GM21825 (cell line): ENCODE measurements at regions not wholly inside any gene's neighbourhood (a gene's known extent, or its start where the extent isn't known, plus 50 kb on each side); places are given as distances from the start of the nearest gene placed in this dataset.

Experiments
- ATAC-seq: cut with Tn5 transposase; IDR thresholded peaks from one replicate; pipeline ENCODE4 v1.9.1; 2021; ENCODE audit warnings: mild to moderate bottlenecking, moderate library complexity; ENCODE audit not compliant: unreplicated experiment

DNA sequence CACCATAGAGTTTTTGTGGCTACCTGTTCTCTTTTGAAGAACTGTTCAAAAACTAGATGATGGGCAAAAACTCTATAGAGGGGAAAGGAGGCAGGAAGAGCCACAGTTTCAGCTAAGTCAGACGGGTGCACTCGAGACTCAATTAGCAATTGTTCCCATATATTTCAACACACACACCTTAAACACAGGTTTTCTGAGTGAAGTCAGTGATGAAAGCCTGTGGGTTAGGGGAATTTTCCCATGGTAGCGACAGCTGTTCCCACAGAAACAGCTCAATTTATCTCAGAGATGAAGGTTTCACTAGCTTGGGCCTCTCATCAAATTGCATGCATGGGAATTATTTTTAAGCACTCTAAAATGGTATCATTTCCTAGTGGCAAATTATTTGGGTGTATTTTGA lies 143.4 kb downstream of the ZIC5 start:
- no peak for ATAC-seq

DNA sequence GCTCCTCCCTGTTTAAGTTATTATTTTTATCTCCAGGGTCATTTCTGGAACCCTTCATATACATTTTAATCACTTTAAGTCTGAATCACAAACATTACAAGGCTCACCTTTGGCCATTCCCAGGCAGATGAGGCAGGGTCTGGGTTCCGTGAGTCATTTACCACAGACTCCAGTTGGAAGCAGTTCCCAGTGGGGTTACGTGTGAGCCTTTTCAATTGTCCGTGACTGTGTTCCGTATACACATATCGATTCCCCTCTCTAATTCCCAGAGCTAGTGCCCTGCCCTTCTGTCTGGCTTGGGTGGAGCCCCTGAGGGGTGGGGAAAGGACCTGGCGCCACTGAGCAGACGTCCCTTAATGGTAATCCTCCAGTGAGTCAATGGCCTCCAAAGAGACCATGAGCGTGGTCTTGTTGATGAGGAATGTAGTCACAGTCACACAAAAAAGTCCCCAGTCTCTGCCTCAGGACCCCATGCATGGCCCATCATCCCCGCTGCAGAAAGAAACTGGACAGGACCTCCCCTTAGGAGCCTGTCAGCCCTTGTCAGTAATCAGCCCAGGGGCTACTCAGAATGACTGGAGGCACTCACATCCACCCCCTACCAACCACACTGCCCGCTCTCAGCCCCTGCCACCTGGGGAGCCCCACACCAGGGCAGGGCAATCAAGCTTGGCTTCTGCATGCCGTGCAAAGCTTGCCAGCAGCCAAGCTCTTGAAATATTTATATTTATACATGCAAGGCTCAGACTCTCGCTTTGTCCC lies 144.4 kb downstream of the ZIC5 start:
- ATAC-seq, result no peak

DNA sequence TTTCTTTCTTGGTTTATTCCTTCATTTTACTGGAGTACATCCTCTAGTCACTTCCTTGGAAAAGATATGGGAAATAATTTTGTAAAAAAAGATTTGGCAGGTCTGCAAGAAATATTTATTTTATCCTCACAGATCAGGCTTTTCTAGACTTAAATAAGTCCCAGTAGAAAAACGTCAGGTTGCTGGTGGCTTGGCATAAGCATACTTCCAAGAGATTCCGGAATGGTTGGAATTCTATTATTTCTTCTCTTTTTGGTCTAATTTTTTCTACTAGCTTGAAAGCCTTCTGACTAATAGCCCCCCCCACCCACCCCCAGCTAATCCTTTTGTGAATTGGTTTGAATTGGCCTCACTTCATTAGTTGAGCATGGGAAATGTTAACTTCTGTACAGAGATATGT lies 147.6 kb downstream of the ZIC5 start:
- no peak for ATAC-seq

DNA sequence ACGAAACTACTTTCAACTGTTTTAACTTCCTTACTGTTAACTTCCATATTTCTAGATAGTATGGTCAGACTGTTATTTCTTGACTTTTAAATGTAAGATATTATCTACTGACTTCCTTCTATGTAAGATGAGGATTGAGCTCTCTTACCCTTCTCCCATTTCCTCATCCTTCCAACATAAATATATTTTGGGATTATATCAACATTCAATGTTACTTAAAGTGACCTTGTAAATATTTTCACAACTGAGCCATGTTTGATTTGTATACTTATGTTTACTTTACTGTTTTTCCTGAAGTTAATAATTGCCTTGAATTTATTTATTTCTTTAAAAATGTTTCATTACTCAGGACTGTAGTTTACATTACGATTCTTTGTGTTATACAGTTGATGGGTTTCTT lies 148.7 kb downstream of the ZIC5 start:
- ATAC-seq, result no peak

DNA sequence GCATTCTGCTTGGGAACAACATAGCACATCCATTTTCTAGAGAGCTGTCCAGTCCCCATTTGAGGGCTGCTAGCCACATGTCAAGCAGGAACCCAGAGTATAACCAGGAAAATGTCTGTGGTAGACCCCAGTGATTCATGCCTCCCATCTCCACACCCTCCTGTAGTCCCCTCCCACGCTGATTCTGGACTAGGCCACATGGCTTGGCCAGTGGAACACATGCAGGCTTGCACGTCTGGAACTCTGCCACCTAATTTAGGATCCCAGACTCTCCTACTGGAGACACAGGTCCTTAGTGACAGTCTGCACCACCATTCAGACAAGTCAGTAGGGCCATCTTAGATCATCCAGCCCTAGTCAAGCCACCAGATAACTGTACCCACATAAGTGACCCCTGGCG lies 149.8 kb downstream of the ZIC5 start:
- ATAC-seq, result no peak

DNA sequence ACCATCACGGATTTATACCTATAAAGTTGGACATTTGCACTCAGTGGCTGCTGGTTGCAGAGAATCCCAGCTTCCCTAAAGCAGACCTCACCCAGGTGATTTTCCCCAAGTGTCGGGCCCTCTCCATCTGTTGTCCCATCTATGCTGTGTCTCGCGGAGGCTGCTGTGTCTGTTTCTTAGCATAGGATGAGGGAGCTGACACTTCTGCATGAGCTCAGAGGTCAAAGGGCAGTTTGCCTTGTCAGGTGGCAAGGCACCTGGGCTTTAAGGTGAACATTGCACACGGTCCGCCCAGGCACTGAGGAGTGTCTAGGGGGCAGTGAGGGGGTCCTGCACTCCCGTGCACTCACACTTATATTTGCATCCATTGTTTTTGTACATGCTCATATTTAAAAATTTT lies 151.6 kb downstream of the ZIC5 start:
- no peak for ATAC-seq

DNA sequence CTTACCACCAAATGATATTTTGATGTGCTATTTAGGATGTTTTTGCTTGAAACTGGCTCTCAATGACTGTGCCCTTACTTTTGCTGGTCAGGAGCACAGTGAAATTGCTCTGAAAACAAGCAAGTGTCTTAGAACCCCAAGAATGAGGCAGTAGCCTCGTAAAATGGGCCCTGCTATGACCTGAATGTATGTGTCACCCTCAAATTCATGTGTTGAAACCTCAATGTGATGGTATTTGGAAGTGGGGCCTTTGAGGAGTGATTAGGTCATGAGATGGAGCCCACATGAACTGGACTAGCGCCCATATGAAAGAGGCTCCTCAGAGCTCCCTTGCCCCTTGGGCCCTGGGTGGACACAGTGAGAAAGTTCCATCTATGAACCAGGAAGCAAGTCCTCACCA lies 155.2 kb downstream of the ZIC5 start:
- no peak for ATAC-seq

DNA sequence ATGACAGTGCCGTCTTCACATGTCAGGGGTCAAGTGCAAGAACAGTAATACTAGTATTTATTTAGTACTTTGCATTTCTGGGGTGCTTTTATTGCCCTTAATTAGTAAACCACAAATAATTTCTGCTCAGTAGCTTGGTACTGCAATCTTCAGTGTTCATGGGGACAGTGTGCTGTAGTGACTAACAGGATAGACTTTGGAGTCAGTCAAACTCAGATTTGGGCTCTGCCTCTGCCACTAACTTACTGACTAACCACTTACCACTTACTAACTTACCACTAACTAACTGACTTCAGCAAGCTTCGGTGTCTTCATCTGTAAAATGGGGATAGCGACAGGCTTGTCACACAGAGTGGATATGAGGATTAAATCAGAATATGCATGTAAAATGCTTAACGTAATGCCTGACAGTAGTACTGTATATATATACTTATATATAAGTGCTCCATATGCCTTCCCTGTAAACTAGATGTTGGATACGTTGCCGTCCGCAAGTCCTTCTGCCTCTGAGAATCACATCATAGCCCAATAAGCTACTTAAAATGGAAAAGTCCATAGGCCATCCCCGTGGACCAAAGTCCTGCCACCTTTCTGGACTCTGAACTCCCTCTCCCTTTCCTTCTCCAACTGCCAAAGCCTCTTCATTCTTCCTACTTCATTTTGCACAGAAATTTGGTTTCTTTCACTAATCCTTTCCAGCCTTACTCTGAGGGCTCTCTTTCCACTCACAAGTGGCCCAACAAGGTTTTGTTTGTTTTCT lies 158.1 kb downstream of the ZIC5 start:
- ATAC-seq, result no peak

DNA sequence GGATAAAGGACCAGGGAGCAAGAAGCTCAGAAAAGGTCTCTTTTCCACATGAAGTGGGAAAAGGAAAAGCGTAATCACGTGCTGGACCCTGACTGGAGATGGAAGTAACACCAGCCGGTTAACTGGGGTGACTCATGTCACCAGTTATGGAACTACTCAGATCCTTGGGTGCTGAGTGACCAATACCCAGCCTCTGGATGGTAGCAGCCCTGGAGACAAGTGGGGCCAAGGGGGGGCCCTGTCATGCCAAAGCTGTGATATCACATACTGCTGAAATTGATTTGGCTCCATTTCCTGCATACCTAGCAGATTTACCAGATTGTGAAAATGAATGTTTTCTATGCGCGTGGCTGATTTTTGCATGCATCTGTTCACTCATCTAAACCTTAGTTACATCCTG lies 158.9 kb downstream of the ZIC5 start:
- no peak for ATAC-seq

DNA sequence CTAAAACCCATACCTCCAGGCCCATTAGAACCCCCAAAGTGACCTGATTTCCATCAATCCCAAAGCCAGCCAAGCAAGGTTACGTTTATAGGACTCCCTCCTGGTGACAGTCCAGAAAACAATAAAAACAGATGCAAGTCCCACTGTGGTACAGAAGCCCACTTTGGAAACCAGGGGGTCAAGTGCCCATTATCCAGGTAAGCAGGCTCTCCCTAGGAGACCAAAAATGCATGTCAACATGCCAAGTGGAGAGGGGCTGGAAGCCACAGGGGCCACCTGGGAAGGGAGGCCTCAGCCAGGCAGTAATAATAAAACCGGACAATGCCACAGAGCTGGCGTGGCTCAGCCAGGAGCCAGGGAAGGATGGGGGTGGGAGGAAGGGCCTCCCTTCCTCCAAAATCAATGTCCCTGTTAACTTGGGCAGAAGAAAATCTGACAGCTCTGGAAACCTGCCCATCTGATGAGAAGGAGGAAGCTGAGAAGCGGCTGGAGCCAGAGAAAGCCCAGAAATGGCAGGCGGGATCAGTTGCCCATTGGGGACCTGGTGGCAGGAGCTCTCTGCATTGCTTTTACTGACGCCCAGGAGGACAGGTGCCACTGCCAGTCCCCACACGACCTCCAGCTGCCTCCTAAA lies 160.4 kb downstream of the ZIC5 start:
- no peak for ATAC-seq

DNA sequence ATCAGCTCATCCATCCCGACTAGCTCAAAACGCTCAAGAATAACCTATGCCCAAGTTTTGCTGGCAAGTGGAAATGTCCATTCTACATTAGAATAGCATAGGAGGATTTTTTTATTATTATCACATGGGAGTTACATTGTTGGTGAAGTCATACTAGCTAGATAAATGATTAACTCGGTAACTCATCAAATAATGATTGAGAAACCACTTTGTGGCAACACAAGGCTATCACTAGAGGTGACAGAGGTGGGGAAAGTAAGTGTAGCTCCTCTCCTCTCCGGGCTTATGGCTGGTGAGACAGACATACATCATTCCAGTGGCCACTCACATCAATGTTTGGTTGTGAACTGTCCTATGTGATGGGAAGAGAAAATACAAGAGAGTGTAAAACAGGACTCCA lies 161.6 kb downstream of the ZIC5 start:
- no peak for ATAC-seq

DNA sequence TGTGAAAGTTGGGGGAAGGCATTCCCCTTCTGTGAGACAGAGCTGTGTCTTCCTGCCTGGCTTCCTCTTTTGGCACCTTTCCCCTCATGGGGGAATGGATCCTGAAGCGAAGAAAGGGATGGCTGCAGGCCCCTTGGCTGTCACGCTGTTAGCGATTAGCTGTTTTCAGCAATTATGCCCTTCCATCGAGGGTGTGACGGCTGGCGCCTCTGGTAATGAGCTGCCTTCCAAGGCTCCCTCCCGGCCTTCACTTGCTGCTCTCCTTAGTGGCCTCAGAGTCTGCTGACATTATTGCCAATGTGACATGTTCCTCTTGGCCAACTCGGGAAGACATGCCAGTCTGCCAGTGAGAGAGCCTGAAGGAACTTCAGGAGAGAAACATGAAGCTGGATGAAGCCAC lies 162.1 kb downstream of the ZIC5 start:
- no peak for ATAC-seq

DNA sequence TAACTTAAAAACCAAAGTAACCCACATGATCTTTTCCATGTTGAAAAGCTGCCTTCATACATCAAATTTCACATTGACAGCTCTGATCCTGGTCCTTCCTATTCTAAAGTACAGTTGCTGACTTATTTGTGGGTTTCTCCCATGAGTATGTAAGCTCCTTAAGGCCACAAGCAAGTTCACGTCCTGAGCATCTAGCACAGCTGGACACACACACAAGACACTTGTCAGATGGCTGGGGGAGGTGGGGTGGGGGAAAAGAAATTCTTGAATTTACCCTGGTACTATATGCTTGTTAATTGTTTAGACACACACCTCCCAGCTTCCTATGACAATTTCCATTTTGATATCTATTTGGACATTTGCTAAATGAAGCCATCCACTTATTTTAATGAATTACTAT lies 162.8 kb downstream of the ZIC5 start:
- no peak for ATAC-seq

DNA sequence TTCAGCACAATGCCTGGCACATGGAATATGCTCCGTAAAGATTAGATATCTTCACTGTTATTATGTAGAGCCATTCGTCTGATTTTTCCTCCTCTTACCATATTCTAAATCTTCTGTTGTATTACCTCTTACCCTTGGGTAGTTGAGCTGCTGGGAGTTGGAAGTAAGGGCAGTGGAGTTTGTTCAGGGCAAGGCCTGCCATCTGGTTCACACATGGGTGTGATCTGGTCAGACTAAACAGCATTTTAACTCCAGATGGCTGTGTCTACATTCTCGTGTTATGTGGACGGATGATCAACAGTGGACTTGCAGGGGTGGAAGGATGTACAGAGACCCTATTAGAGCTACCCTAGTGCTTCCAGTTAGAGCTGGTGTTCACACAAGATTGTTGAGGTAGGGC lies 164.9 kb downstream of the ZIC5 start:
- ATAC-seq, result no peak

DNA sequence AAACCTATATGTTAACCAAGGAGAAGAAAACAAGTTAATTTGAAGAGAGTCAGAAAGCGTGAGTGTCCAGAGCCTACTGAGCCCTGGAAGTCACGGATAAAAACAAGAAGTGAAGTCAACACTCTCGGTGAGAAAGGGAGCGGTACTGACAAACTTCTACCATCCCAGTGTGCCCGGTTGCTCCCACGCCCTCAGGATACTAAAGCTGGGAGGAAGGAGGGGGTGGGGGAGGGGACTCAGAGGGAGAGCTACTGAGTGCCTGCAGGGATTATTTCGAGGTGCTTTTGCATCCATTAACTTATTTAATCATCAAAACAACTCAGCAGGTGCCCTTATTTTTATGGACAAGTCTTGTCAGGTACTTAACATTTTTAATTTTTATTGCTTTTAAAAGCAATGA lies 166.2 kb downstream of the ZIC5 start:
- ATAC-seq, result no peak

DNA sequence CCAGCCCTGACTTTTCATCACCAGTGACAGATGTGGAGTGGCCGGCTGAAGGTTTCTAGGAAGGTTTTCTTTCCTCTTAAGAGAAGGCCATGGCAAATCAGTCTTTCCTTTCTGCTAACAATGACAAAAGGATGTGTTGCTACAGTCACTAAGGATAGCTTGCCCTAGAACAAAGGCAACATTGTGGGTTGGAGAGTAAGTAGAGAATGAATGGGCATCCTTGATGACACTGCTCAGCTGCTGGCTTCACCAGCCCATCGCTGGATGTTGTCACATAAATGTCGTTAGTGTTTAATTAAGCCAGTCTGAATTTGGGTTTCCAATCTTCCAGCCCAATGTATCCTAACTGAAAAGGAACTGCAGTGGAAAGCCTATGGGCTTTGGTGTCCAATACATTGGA lies 168.4 kb downstream of the ZIC5 start:
- ATAC-seq, result no peak

DNA sequence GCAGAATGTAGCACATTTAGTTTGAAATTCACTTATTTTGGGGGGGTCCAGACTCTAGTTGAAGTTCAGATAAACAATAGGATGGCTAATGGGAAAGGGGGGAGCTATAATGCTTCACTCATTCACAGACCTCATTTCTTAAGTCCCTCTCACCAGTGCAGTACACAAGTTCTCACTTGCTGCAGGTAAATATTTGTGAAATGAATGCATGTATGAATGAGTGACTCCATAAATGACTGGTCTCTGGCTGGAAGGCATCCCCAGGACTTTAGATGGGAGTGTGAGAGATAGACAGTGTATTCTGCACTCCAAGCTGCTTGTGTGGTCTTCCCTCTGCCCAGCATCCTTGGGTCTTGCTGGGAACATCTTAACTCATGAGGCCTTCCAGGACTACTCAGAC lies 169.2 kb downstream of the ZIC5 start:
- ATAC-seq, result no peak

DNA sequence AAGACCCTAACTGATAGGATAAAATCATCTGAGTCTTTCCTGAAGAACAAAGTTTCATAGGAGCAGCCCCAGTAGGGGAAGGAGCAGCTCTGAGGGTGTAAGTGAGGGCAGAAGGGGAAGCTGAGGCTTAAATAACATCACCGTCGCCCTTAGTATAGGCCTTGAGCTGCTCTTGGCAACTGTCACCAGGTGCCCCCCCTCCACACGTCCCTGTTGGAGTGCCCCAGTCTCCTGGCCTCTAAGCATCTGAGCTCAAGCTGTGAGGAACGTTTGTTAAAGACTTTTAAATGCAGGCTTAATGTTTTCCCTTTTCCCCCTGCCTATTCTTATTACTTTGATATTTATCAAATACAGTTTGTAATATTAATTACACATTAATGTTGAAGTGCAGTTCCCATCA lies 170.6 kb downstream of the ZIC5 start:
- ATAC-seq, result no peak

DNA sequence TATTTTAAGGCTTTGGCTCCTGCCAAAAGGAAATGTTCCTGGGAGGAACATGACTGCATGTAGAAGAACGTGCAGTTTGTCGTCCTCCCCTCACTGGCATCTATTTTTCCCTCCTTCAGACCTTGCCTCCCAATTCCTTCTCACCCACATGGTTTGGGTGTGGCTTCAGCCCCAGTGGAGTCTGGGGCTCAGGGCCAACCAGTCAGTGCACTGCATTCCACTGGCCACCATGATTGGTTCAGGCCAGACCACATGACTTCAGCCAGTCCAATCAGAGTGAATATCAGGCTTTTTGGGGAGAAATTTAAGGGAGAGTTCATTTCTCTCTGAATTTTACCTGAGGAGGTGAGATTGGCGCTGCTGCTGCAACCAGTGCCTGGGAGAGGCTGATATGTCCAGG lies 171.6 kb downstream of the ZIC5 start:
- no peak for ATAC-seq

DNA sequence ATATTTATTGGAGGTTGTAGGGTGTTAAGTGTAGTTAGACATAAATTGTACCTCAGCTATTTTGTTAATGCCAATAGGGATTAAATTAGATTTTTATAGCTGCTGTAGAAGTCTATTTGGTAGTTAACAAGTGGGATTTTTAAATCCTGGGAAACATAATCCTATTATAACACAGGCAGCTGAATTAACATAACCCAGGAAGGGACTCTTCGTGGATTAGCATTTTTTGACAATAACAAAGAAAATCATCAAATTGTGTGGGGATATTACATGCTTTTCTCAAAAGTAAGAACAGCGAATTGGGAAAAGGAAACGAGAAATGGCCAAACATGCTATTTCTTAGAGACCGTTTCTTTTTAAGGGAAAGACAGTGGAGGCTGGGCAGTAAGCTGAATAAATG lies 172.8 kb downstream of the ZIC5 start:
- ATAC-seq, result no peak

DNA sequence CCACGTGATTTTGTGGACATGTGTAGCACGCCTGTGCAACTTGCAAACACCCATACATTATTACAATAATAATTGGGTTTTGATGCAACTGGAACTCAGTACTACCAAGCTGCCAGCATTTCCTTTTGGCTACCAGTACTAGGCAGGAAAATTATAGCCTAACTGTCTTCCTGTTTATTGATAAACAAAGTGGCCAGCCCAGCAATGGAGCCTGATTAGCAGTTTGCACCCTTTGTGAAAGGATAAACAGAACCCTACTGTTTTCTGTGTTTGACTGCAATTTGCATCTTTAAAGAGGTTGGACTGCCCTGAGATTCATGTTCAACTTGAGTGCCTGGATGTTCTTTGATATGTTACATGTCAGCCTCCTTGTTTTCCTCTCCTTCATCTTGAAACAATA lies 173.9 kb downstream of the ZIC5 start:
- ATAC-seq, result no peak

DNA sequence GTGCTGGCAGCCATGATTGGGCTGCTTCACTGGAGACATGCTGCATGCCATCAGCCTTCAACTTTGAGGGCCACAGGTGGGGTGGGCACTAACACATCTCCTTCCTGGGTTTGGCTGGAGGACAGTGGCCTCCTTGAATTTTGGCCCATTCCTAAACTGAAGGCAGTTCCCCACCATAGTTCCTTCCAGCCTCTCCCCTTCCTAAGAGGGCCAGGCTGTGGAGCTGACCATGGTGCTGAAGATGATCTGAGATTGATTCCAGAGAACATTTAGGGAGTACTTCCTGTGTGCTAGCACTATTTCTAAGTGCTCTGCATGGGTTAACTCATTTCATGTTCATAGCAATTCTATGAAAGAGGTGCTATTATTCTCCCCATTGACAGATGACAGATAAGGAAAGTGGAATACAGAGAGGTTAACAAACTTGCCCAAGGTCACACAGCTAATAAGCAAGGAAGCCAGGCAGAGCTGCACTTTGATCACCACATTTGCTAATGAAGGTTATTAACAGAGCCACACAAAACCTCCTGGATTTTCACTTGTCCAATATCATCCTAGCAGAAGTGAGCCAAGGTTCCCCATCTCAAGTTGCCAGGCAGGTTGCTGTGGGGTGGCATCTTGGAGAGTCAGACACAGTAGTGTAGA lies 175.3 kb downstream of the ZIC5 start:
- ATAC-seq, result no peak
